Endodermal cell (in vitro differentiated cells): ENCODE measurements at regions not wholly inside any gene's neighbourhood (a gene's known extent, or its start where the extent isn't known, plus 50 kb on each side); places are given as distances from the start of the nearest gene placed in this dataset.

Experiments
- DNase-seq: peaks from one replicate; pipeline ENCODE4 v3.0.0-alpha.2; 2017
- H3K27ac ChIP-seq: 2 replicates; pipeline ENCODE4 v1.5.1; 2013; ENCODE audit warnings: mild to moderate bottlenecking, low read depth, low read length, moderate library complexity
- H3K27me3 ChIP-seq: 2 replicates; pipeline ENCODE4 v1.6.1; 2013; ENCODE audit warnings: mild to moderate bottlenecking, low read length, moderate library complexity; ENCODE audit not compliant: insufficient read depth, control insufficient read depth, poor library complexity, severe bottlenecking
- H3K36me3 ChIP-seq: 2 replicates; pipeline ENCODE4 v1.7.0; 2013; ENCODE audit warnings: mild to moderate bottlenecking, low read length, moderate library complexity; ENCODE audit not compliant: control insufficient read depth, insufficient read depth
- H3K4me1 ChIP-seq: one replicate; pipeline ENCODE4 v1.7.0; 2013; ENCODE audit warnings: low read length; ENCODE audit not compliant: control insufficient read depth, insufficient read depth
- H3K4me3 ChIP-seq: 2 replicates; pipeline ENCODE4 v1.5.1; 2013; ENCODE audit warnings: mild to moderate bottlenecking, low read length, moderate library complexity
- H3K9ac ChIP-seq: 2 replicates; pipeline ENCODE4 v1.6.1; 2013; ENCODE audit warnings: mild to moderate bottlenecking, low read length, moderate library complexity; ENCODE audit not compliant: poor library complexity, severe bottlenecking; ENCODE audit errors: extremely low read depth
- H3K9me3 ChIP-seq: 2 replicates; pipeline ENCODE4 v1.6.1; 2013; ENCODE audit warnings: mild to moderate bottlenecking, low read length, moderate library complexity; ENCODE audit not compliant: control insufficient read depth
- H3K27ac Mint-ChIP-seq: 2 replicates; pipeline ENCODE4 v1.8.0; 2020; ENCODE audit warnings: mixed read lengths
- H3K27me3 Mint-ChIP-seq: 2 replicates; pipeline ENCODE4 v1.8.0; 2021; ENCODE audit warnings: mild to moderate bottlenecking, mixed read lengths; ENCODE audit not compliant: insufficient read depth
- H3K36me3 Mint-ChIP-seq: 2 replicates; pipeline ENCODE4 v1.8.0; 2020; ENCODE audit warnings: low read depth, mixed read lengths
- H3K4me1 Mint-ChIP-seq: 2 replicates; pipeline ENCODE4 v1.8.0; 2020; ENCODE audit warnings: mixed read lengths
- H3K4me3 Mint-ChIP-seq: 2 replicates; pipeline ENCODE4 v1.8.0; 2020; ENCODE audit warnings: mild to moderate bottlenecking, moderate library complexity, mixed read lengths
- H3K9me3 Mint-ChIP-seq: 2 replicates; pipeline ENCODE4 v1.8.0; 2020; ENCODE audit warnings: mild to moderate bottlenecking, mixed read lengths
- CTCF ChIP-seq: fragments of 200-600 bp; sonication (generic); conservative IDR thresholded peaks from 2 replicates; pipeline ENCODE4 v1.5.0; 2021; ENCODE audit warnings: antibody characterized with exemption, mild to moderate bottlenecking
- WGBS, 2 experiments: methylation state at CpG; one replicate each; pipeline versions ENCODE4 v1.1.5 to v1.1.7; 2013; ENCODE audit warnings: missing lambda C conversion rate in 2 of 2, mixed read lengths in 1 of 2; ENCODE audit not compliant: insufficient coverage in 1 of 2, insufficient read length in 1 of 2; 5-methylcytosine and 5-hydroxymethylcytosine counted together

GRCh38 chr12:58732894-58733293 is 187.4 kb downstream of the LRIG3 start:
- H3K9ac ChIP-seq = no peak overlapping the region
- H3K4me3 Mint-ChIP-seq = no peak overlapping the region
- TF ChIP-seq CTCF = no peak
- no peaks in the 10 kb centered on the region for H3K27me3 Mint-ChIP-seq
- DNase-seq = no peak
- no peak overlapping the region for H3K27ac Mint-ChIP-seq
- no peaks in the 10 kb centered on the region for H3K27me3 ChIP-seq
- no peaks in the 10 kb centered on the region for H3K9me3 ChIP-seq
- no peak overlapping the region for H3K27ac ChIP-seq
- H3K4me3 ChIP-seq = no peak overlapping the region
- H3K4me1 Mint-ChIP-seq = no peaks in the 10 kb centered on the region
- WGBS, 2 experiments = 98 to 100% methylated on average over 1 to 3 of the region's 3 CpGs
- no peaks in the 10 kb centered on the region for H3K36me3 ChIP-seq
- no peaks in the 10 kb centered on the region for H3K4me1 ChIP-seq
- no peaks in the 10 kb centered on the region for H3K36me3 Mint-ChIP-seq
- no peaks in the 10 kb centered on the region for H3K9me3 Mint-ChIP-seq

GRCh38 chr12:58741226-58741625 is 179.1 kb downstream of the LRIG3 start:
- H3K4me1 ChIP-seq = peaks cover 6% of the 10 kb centered on the region
- H3K27ac ChIP-seq = no peak overlapping the region
- no peaks in the 10 kb centered on the region for H3K27me3 ChIP-seq
- Mint-ChIP-seq H3K4me3 (no peak overlapping the region), H3K4me1 (peaks cover 13% of the 10 kb centered on the region), H3K27me3 (no peaks in the 10 kb centered on the region), H3K36me3 (no peaks in the 10 kb centered on the region), H3K9me3 (peaks cover 26% of the 10 kb centered on the region), H3K27ac (no peak overlapping the region)
- peaks cover 4% of the 10 kb centered on the region for H3K9me3 ChIP-seq
- no peak for DNase-seq
- H3K4me3 ChIP-seq = no peak overlapping the region
- WGBS, 2 experiments = 88 to 100% methylated on average over 1 to 2 of the region's 2 CpGs
- TF ChIP-seq CTCF = peak; percentile 37
- no peak overlapping the region for H3K9ac ChIP-seq
- H3K36me3 ChIP-seq = no peaks in the 10 kb centered on the region

GRCh38 chr12:58745348-58746125 is 174.8 kb downstream of the LRIG3 start:
- no peak overlapping the region for H3K4me3 Mint-ChIP-seq
- H3K27ac Mint-ChIP-seq = peak overlapping the region; percentile 50
- Histone ChIP-seq H3K36me3 (no peaks in the 10 kb centered on the region), H3K4me1 (peaks cover 14% of the 10 kb centered on the region), H3K9ac (no peak overlapping the region), H3K27me3 (no peaks in the 10 kb centered on the region), H3K4me3 (peak overlapping the region; percentile 53), H3K27ac (no peak overlapping the region), H3K9me3 (peaks cover 4% of the 10 kb centered on the region)
- 65 to 71% methylated on average over 3 to 4 of the region's 4 CpGs for WGBS, 2 experiments
- H3K4me1 Mint-ChIP-seq = peaks cover 27% of the 10 kb centered on the region
- DNase-seq = peak; percentile 55
- H3K27me3 Mint-ChIP-seq = no peaks in the 10 kb centered on the region
- no peak for TF ChIP-seq CTCF
- peaks cover 14% of the 10 kb centered on the region for H3K9me3 Mint-ChIP-seq
- H3K36me3 Mint-ChIP-seq = no peaks in the 10 kb centered on the region
